HK-2 (cell line): ENCODE measurements at regions not wholly inside any gene's neighbourhood (a gene's known extent, or its start where the extent isn't known, plus 50 kb on each side); places are given as distances from the start of the nearest gene placed in this dataset.
A peak's percentile ranks its signal among the peaks of the same experiment; 100 is the strongest.

Experiments used
- DNase-seq: peaks from one replicate; pipeline ENCODE4 v3.0.0-alpha.2; 2018; ENCODE audit not compliant: unreplicated experiment

DNA sequence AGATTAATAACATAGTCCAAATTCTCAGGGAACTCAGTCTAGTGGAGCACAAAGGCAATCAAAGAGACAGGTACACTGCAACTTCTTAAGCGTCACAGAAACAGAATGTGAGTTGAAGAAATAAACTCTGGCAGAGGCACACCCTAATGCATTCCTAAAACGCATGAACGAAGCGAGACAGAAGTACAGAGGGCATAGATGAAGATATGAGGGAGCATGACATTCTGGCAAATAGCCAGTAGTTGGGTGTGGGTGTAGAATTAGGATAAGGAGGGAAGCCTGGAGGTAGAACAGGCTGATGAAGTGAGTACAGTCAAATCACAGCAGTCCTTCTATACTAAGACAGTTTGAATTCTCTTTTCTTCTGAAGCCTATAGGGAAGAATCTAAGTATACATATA, 838.7 kb upstream of the API5 start:
- DNase-seq = no peak

DNA sequence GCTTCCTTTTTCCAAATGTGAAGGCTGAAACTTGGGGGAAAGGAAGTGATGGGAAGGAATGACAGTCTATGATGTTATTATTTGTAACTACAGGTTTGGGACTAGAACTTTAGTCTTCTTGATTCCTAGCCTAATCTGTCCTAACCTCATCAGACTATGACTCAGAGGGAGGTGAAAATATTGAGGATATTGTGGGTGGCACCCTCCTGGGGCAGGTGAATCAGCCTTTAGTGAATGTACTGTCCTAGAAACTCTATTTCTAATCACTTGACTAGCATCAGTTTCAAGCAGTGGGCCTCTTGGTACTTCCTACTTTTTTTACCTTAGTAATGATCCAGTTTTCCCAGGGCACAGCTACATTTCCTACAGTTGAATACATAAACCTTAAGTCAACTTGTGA, 829.0 kb upstream of the API5 start:
- no peak for DNase-seq

DNA sequence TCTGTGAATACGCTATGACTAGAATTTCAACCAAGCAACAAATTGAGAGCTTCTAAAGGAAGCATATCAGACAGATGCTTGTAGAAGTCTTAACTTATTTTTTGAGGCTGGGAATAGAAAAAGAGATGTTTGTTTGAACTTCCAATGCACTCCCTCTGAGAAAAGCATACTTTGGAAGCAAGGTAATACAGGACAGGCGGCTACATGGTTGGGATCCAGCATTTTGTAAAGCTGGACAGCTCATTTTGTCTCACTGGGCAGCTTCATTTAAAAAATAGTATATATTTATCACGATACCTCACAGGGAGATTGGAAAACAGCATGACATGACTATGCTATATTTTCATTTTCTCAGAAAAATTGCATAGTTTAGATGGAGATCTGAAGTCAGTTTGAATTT, 821.3 kb upstream of the API5 start:
- DNase-seq = no peak

DNA sequence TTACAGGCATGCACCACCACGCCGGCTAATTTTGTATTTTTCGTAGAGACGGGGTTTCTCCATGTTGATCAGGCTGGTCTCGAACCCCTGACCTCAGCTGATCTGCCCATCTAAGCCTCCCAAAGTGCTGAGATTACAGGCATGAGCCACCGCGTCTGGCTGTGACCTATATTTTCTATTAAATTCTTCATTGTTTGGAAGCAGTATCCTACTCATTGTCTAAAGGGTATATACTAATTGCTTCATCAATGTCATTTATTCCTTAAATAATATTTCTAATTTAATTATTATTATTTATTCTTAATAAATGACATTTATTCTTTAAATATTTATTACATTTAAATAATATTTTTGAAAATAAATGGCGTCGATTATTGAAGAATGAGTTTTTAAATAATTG, 817.3 kb upstream of the API5 start:
- DNase-seq = no peak

DNA sequence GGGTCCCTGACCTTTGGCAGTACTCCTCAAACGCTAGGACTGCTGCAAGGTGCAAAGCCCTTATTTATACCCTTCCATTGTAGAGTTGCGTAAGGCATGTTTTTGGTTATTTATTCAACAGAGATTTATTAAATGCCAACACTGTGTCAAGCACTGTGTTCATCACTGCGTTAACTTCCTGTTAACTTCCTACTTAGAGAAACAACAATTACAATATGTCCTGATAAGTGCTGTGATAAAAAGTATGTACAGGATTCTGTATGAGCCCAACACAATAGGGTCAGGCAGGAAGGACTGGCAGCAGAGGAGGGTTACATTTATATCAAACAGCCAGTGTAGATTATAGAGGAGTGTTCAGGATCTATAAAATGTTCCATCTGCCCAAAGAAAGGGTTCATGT, 812.8 kb upstream of the API5 start:
- DNase-seq = no peak

DNA sequence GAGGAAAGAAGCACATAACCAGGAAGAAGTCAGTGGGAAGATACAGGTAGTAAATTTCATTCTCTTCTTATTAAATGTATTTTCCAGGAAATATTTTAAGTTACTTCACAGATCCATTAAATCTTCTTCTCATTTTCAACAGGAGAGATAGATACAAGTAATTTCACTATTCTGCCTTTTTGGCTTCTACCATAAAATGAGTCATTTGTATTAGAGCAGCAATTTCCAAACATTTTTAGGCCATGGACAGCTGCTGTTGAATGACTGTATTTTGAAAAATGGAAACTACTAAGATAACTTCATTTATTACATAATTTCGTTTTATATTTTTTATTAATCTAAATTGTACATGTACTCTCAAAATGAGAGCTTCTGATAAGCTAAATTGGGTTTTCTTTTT, 809.6 kb upstream of the API5 start:
- DNase-seq = no peak

DNA sequence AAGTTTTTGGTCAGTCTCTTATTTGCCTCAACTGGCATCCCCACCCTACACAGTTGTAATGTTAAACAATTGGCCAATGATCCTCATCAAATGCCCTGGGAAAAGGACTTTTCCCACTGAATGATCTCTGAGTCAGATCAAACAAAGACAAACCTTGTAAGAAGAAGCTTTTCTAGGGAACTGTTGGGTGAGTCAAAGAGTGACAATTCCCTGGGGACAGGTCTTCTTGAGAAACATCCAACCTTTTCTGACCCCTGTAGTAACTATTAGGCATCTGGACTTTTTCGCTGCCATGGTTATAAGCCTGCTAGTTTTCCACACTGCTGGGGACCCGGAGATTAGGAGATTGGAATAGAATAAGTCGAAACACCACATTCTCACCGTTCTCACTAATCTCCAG, 789.8 kb upstream of the API5 start:
- DNase-seq = no peak

DNA sequence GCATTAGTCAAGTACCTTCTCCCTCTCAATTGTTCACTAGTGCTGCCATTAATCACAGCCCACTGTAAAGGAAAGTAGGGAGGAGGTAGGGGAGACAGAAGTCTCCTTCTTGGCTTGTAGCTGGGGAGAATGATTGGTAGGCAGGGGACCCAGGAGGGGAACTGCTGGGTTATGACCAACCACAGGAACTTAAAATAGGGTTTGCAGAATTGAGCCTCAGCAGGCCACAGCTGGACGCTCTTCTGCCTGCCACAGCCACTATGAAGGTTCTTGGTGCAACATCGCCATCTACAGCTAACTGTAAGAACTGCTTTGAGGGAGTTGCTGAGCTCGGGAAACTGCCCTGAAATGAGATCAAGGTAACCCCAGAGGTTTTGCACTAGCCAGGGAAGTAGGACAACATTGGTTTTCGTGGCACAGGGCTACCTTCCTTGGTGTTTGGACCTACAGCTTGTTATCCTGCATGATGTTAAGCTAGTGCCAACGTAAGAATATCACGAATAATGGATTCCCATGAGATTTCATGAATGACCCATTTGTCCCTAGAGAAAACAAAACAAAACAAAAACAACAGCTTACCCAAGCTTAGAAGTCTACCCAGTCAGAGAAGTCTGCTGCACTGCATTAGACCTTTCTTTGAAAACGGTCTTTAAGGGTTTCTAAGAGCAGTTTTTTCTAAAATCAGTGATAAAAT, 787.1 kb upstream of the API5 start:
- DNase-seq = peak; percentile 29

DNA sequence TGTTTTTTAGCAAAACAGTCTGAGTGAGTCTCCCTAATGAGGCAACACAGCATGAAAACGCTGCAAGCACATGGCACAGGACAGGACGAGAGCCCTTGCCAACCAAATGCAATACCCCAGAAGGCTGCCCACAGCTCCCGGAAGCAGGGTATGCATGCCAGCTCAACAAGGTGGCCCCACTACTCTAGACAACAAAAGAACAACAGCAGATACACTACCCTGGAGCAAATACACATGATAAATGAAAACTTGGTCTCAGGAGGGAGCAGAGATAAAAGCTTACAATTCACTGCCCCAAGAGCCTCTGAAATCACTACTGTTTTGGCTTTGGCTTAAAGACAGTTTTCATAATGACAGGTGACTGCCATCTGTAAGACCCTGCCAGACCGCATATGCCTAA, 785.4 kb upstream of the API5 start:
- DNase-seq = no peak

DNA sequence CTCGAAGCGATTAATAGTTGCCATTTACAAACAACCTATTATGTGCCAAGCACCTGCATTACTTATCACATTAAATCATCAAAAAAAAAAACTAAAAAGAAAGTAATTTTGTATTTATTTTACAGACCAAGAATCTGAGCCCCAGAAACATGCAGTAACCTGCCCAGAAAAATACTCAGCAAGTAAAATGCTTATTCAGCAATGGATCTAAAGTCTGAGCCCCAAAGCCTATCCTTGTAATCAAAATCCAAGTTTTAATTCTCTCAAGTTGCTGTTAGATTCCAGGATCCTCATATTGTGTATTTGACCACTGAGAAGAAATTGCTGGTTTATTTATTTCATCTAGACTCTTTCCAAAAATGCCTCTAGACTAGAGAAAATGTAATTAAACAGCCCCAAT, 783.3 kb upstream of the API5 start:
- DNase-seq = no peak

DNA sequence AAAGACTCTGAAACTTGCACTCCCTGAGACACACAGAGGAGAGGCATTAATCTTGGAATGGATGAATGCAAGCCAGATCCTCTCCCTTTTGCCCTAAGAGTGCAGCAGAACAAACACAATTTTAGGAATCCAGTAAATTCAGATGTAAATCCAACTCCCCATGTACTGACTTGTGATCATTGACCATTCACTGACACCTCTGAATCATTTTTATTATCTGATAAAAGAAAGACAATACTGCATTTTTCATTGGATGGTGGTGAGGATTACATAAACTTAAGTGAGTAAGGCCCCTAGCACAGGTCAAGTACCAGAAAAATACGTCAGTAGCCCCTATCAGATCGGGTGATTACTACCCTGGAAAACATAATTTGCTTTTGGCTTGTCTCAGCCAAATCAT, 782.9 kb upstream of the API5 start:
- DNase-seq = no peak

DNA sequence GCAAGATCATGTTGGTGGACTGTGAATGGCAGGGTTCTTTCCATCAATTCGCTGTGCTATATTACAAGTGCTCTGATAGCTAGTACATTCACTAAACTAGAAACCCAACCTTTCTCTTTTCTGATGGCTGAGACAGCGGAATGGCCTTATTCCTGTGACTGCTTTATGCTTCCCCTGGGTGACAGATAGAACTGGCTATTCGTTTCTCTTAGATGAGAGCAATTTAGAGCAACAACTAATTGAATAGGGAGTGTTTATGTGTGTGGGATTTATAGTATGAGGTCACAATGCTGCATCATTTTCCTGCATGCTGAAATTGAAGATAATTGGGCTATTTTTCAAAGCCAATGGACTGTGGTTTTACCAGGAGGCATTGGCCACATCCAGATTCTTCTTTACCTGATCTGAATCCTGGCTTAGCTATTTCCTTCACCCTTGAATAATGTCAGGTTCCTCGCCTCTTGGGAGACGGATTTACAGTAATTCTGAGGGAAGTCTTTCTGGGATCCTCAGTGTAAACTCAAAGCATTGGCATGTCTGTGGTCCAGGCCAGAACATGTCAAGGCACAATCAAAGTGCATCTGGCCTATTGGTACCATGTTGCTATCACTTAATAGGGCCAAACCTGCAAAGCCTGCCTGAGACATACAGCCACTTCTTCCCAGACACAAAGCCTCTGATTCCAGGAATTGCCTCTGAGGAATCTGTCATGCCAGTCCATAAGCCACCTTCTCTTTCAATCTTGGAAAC, 775.0 kb upstream of the API5 start:
- no peak for DNase-seq

DNA sequence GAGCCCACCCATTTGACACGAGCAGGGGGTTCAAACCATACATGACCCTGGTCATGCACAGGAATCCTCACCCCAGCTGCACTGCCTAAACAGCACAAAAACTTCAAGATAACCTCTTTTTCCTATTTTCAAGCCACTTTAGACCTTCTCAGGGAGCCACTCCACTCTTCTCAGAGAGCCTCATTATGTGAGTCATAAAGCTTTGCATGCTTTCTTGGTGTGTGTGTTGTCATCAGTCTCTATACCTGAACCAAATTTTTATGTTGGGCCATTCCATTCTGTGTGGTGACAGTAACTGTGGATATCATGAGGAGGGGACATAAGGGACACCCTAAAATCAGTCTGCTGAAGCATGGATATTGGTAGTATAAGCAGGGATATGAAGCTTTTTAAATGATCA, 769.5 kb upstream of the API5 start:
- no peak for DNase-seq

DNA sequence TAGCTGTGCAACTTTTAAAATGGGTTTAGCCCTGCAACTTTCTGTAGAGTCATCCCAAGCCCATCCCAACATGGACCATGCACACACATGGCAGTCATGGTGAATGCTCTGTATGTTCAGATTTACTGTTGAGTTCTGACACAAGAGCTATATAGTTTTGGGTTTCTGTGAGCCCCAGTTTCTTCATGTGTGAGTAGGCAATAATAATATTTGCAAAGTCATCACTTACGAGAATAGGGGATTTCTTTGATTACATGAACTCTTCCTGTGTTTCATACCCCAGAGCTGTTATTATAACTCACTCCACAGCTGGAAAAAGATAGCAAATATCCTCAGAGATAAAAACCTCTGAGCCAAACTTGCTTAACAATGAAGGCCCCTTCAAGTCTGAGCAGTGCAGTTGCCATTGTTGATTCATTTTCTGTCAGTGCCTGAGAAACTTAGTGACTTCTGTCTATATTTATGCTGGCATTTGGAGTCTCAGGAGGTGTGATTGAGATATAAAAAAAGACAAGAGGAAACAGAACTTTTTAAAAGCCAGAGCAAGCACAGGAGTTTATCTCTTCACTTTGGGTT, 767.9 kb upstream of the API5 start:
- DNase-seq = no peak

DNA sequence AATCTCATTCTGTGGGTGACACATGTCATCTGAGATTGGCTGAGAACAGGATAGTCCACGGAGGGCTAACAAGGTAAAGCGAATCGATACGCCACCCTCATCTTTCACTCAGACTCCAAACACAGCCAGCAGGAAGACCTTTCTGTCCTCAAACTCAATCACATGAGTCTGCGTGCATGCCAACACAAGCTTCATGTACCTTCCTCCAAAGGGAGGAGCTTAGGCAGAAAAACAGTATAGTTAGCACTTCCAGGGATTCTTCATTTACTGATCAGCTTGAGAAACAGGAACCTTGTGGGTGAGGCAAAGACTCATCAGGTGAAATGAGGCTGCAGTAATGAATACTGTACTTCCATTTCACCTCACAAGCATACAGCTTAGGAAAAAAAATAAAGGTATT, 767.1 kb upstream of the API5 start:
- DNase-seq = no peak

DNA sequence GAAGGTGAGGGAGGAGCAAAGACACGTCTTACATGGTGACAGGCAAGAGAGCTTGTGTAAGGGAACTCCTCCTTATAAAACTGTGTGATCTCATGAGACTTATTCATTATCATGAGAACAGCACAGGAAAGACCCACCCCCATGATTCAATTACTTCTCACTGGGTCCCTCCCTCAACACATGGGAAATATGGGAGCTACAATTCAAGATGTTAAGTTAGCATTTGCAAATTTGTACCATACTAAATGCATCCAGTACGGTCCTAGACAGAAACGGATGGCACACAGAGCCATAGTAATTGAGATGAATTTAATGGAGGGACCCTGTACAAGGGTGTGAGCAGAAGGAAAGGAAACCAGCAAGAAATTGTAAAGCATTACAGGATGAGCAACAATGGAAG, 765.8 kb upstream of the API5 start:
- no peak for DNase-seq

DNA sequence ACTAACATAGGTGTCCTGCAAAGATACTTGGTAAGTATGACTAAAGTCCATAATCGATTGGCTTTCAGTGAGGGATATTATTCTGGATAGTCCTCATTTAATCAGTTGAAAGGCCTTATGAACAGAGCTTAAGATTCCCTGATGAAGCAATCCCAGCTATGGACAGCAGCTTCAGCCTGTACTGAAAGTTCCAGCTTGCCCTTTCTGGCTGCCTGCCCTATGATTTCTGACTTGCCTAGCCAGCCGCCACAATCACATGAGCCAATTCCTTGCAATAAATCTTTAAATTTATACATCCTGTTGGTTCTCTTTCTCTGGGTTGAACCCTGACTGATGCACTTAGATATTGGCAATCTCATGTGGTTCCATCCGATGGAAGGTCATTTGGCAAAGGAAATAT, 759.0 kb upstream of the API5 start:
- no peak for DNase-seq

DNA sequence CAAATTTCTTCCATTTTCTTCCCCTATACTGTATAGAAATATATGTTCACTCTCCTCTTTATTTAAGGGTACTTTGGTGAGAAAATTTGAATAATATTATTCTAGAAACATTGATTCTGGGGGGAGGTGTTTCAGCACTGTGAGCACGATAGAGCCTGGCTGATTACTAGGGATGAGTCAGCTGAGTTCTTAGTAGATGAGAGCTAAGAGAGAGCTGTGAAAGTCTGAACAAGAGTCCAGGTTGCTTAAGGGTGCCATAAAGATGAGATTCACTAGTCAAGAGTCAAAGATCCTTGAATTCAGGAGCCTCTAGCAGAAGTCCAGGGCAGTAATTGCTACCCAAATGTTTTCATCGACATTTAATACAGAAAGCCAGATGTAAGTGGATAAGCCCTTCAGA, 756.6 kb upstream of the API5 start:
- DNase-seq = no peak

DNA sequence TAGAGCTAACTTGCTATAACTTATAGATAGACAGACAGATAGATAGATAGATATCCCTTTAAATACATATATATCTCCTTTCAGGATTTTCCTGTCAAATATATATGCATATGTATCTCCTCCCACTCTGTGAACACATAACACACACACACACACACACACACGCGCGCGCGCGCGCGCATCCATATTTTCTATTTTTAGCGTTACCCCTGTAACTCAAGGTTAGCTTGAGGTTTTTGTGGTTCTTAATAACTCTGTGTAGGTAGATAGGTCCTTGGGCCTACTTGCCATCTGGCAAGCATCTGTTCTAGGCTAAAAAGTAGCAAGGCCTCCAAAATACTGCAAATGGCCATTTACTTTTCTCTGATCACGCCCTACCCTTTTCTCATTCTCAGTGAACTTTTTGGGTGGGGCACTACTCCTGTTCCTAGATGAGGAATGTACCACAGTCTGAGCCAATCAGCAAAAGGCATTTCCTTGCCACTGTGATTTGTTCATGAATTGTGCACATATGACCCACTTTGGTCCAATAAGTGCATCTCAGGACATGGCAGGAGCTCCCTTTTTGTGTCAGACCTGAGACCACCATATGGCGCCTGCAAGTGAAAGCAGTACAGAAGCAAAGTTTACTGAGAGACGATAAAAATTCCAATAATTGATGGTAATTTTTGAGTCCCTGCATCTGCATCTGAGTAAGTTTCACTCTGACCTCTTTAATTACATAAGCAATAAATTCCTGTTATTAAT, 740.5 kb upstream of the API5 start:
- no peak for DNase-seq

DNA sequence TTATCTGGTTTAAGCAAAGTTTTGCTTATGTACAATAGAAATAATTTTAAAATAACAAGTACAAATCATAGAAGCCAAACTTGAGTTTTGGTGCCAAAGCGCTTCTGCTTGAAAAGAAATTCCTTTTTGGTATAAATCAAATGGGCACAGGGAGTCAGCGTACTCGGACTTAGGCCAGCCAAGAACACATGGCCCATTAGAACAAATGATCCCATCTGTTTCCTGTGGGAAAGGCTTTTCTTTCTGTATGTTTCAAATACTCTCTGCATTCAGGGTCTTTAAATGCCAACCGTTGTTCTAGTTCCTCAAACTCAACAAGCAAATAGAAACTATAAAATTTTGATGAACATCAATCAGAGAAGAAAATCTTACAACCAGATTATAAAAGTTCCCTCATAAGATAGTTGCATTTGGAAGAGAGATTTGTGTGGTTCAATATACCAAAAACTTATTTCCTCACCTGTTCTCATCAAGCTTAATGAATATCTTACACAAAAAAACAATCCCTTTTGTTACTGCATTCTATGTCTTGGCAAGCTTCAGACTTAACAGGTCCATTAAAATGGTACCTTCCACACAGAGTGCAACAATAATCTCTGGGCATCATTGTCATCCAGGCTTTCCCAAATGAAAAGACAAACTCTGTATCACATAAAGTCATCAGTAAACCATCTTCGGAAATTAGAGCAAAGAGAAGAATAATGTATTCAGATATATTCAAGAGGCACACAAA, 739.8 kb upstream of the API5 start:
- DNase-seq = no peak

DNA sequence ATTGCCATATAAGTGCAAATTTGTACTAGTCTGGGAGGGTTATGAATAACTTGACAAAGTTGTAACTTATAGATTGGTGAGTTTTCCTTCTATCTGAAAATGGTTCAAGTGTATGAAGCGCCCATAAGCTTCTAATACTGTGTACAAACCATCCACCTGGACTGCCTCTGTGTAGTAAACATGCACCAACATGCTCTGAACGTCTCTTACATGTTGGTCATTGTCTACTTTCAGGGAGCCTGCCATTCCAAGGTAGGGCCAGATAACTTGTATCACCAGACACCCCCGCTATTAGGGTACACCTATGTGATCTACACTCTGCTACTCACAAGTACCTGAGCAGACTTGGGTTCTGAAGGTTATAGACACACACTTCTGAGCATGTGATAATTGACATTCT, 735.5 kb upstream of the API5 start:
- DNase-seq = no peak

DNA sequence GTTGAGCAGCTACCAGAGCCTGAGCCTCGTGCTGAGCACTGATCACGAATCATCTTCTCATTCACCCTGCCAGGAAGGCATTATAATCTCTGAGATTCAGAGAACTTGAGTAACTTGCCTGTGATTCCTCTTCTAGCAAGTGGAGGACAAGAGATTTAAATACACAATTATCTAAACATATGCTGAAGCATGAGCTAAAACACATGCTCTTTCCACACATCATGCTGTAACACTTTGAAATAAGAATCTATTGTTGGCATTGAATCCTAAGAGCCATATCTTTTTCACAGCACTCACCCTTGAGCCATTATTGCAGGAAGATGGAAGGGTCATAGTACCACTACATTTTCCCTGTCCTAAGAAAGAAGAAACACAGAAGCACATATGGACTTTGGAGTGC, 722.5 kb upstream of the API5 start:
- DNase-seq = no peak
